ENCODE measurements at regions not wholly inside any gene's neighbourhood (a gene's known extent, or its start where the extent isn't known, plus 50 kb on each side); places are given as distances from the start of the nearest gene placed in this dataset.
"Not testable (repeated sequence)": the region's sequence is repeated elsewhere in the genome, so short reads cannot be mapped to it uniquely, and the experiment has no call there.

- Mint-ChIP-seq H3K27ac (no peak overlapping the region), H3K27me3 (ENCODE audit: low read depth, poor library complexity) (peaks cover 2% of the 10 kb centered on the region), H3K4me1 (peaks cover 20% of the 10 kb centered on the region), H3K36me3 (ENCODE audit: low read depth) (peaks cover 18% of the 10 kb centered on the region), H3K9me3 (peaks cover 21% of the 10 kb centered on the region), H3K4me3 (no peak overlapping the region)
- TF ChIP-seq CTCF (IDR thresholded peaks at IDR 0.05): no peak
- DNase-seq: no peak
Measured at GRCh38 chr11:86874304-86875056, 74.1 kb downstream of the PRSS23 start.

GRCh38 chr11:86876716-86877234 is 76.4 kb downstream of the PRSS23 start:
- no peak for TF ChIP-seq CTCF (IDR thresholded peaks at IDR 0.05)
- Mint-ChIP-seq H3K4me3 (no peak overlapping the region), H3K36me3 (ENCODE audit: low read depth) (peaks cover 37% of the 10 kb centered on the region), H3K27ac (no peak overlapping the region), H3K9me3 (peaks cover 41% of the 10 kb centered on the region), H3K27me3 (ENCODE audit: low read depth, poor library complexity) (peaks cover 2% of the 10 kb centered on the region), H3K4me1 (peaks cover 5% of the 10 kb centered on the region)
- no peak for DNase-seq

GRCh38 chr11:86877503-86877902 is 77.2 kb downstream of the PRSS23 start:
- H3K27me3 Mint-ChIP-seq (ENCODE audit: low read depth, poor library complexity): peaks cover 2% of the 10 kb centered on the region
- H3K9me3 Mint-ChIP-seq: peaks cover 44% of the 10 kb centered on the region
- no peak for TF ChIP-seq CTCF (IDR thresholded peaks at IDR 0.05)
- peaks cover 12% of the 10 kb centered on the region for H3K4me1 Mint-ChIP-seq
- no peak for DNase-seq
- no peak overlapping the region for H3K4me3 Mint-ChIP-seq
- peaks cover 44% of the 10 kb centered on the region for H3K36me3 Mint-ChIP-seq (ENCODE audit: low read depth)
- H3K27ac Mint-ChIP-seq: no peak overlapping the region

- H3K9me3 Mint-ChIP-seq: peaks cover 56% of the 10 kb centered on the region
- not testable (repeated sequence) for H3K27me3 Mint-ChIP-seq (ENCODE audit: low read depth, poor library complexity); H3K27ac Mint-ChIP-seq; H3K4me3 Mint-ChIP-seq; DNase-seq
- peaks cover 12% of the 10 kb centered on the region for H3K4me1 Mint-ChIP-seq
- H3K36me3 Mint-ChIP-seq (ENCODE audit: low read depth): peaks cover 61% of the 10 kb centered on the region
Measured at GRCh38 chr11:86879241-86879640, 76.0 kb downstream of the FZD4 start.

GRCh38 chr11:86885311-86885710 is 69.9 kb downstream of the FZD4 start:
- Mint-ChIP-seq H3K9me3 (peaks cover 63% of the 10 kb centered on the region), H3K27me3 (ENCODE audit: low read depth, poor library complexity) (peaks cover 10% of the 10 kb centered on the region), H3K27ac (no peak overlapping the region), H3K36me3 (ENCODE audit: low read depth) (peaks cover 95% of the 10 kb centered on the region), H3K4me3 (no peak overlapping the region), H3K4me1 (peaks cover 12% of the 10 kb centered on the region)
- no peak for TF ChIP-seq CTCF (IDR thresholded peaks at IDR 0.05)
- no peak for DNase-seq

- DNase-seq: no peak
- H3K4me1 Mint-ChIP-seq: peaks cover 15% of the 10 kb centered on the region
- peaks cover 85% of the 10 kb centered on the region for H3K36me3 Mint-ChIP-seq (ENCODE audit: low read depth)
- H3K27ac Mint-ChIP-seq: peak overlapping the region; percentile 48
- TF ChIP-seq CTCF (IDR thresholded peaks at IDR 0.05): no peak
- H3K9me3 Mint-ChIP-seq: peaks cover 54% of the 10 kb centered on the region
- H3K27me3 Mint-ChIP-seq (ENCODE audit: low read depth, poor library complexity): peaks cover 19% of the 10 kb centered on the region
- no peak overlapping the region for H3K4me3 Mint-ChIP-seq
Measured at GRCh38 chr11:86888164-86889000, 66.8 kb downstream of the FZD4 start.
